Neural crest cell (in vitro differentiated cells): ENCODE measurements at regions not wholly inside any gene's neighbourhood (a gene's known extent, or its start where the extent isn't known, plus 50 kb on each side); places are given as distances from the start of the nearest gene placed in this dataset.

Source experiments
- DNase-seq: peaks from one replicate; pipeline ENCODE4 v3.0.0; 2021; ENCODE audit warnings: low read depth, mixed read lengths, low spot score
- H3K27ac Mint-ChIP-seq: one replicate; pipeline ENCODE4 v1.8.0; 2021; ENCODE audit warnings: mild to moderate bottlenecking, mixed read lengths; ENCODE audit not compliant: unreplicated experiment
- H3K27me3 Mint-ChIP-seq: 2 replicates; pipeline ENCODE4 v1.8.0; 2021; ENCODE audit warnings: low read depth, mild to moderate bottlenecking, mixed read lengths
- H3K36me3 Mint-ChIP-seq: 2 replicates; pipeline ENCODE4 v1.8.0; 2021; ENCODE audit warnings: low read depth, mild to moderate bottlenecking, mixed read lengths
- H3K4me1 Mint-ChIP-seq: 2 replicates; pipeline ENCODE4 v1.8.0; 2021; ENCODE audit warnings: mixed read lengths
- H3K4me3 Mint-ChIP-seq: one replicate; pipeline ENCODE4 v1.8.0; 2021; ENCODE audit warnings: mild to moderate bottlenecking, mixed read lengths
- H3K9me3 Mint-ChIP-seq: 2 replicates; pipeline ENCODE4 v1.8.0; 2021; ENCODE audit warnings: mixed read lengths
- CTCF ChIP-seq: fragments of 200-600 bp; sonication (generic); conservative IDR thresholded peaks from 2 replicates; pipeline ENCODE4 v1.5.0; 2021; ENCODE audit warnings: antibody characterized with exemption, mild to moderate bottlenecking

- no peak for TF ChIP-seq CTCF
- Mint-ChIP-seq H3K4me3 (no peak overlapping the region), H3K27ac (no peak overlapping the region), H3K4me1 (no peaks in the 10 kb centered on the region), H3K9me3 (peaks cover 3% of the 10 kb centered on the region), H3K36me3 (no peaks in the 10 kb centered on the region), H3K27me3 (peaks cover 9% of the 10 kb centered on the region)
- DNase-seq = no peak
Measured at GRCh38 chr3:159186581-159186980, 384.7 kb downstream of the MFSD1 start.

GRCh38 chr3:159187232-159187631 is 385.4 kb downstream of the MFSD1 start:
- Mint-ChIP-seq H3K36me3 (no peaks in the 10 kb centered on the region), H3K4me1 (no peaks in the 10 kb centered on the region), H3K27me3 (peaks cover 10% of the 10 kb centered on the region), H3K27ac (no peak overlapping the region), H3K4me3 (no peak overlapping the region), H3K9me3 (peaks cover 3% of the 10 kb centered on the region)
- DNase-seq = no peak
- TF ChIP-seq CTCF = no peak

- no peak overlapping the region for H3K27ac Mint-ChIP-seq
- no peaks in the 10 kb centered on the region for H3K36me3 Mint-ChIP-seq
- H3K4me1 Mint-ChIP-seq = no peaks in the 10 kb centered on the region
- no peak overlapping the region for H3K4me3 Mint-ChIP-seq
- peaks cover 3% of the 10 kb centered on the region for H3K9me3 Mint-ChIP-seq
- TF ChIP-seq CTCF = no peak
- no peak for DNase-seq
- peaks cover 10% of the 10 kb centered on the region for H3K27me3 Mint-ChIP-seq
Measured at GRCh38 chr3:159187706-159188105, 385.9 kb downstream of the MFSD1 start.

- no peaks in the 10 kb centered on the region for H3K4me1 Mint-ChIP-seq
- TF ChIP-seq CTCF = no peak
- peaks cover 5% of the 10 kb centered on the region for H3K9me3 Mint-ChIP-seq
- no peak for DNase-seq
- peaks cover 17% of the 10 kb centered on the region for H3K27me3 Mint-ChIP-seq
- no peak overlapping the region for H3K27ac Mint-ChIP-seq
- H3K4me3 Mint-ChIP-seq = no peak overlapping the region
- no peaks in the 10 kb centered on the region for H3K36me3 Mint-ChIP-seq
Measured at GRCh38 chr3:159189994-159190669, 388.3 kb downstream of the MFSD1 start.

- no peak for TF ChIP-seq CTCF
- Mint-ChIP-seq H3K4me1 (no peaks in the 10 kb centered on the region), H3K4me3 (no peak overlapping the region), H3K27ac (no peak overlapping the region), H3K9me3 (peaks cover 5% of the 10 kb centered on the region), H3K36me3 (no peaks in the 10 kb centered on the region), H3K27me3 (peaks cover 20% of the 10 kb centered on the region)
- DNase-seq = no peak
Measured at GRCh38 chr3:159191447-159191846, 389.6 kb downstream of the MFSD1 start.
